ENCODE measurements at regions not wholly inside any gene's neighbourhood (a gene's known extent, or its start where the extent isn't known, plus 50 kb on each side); places are given as distances from the start of the nearest gene placed in this dataset.

DNA sequence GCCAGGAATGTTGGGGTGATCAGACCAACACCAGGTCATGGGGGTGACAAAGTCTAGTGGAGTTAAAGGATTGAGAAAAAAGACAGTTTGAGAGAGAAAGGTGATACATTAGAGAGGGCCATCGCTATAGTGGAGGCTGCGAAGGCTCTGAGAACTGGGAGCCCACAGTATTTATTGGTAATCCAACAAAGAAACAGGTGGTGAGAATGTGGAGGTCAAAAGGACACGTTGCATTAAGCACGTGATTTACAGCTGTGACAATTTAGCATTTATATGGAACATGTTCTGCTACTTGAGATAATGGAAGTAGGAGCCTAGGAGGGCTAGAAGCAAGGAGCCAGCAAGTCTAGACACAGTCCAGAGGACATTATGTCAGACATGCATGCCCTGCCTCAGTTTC is 2086.5 kb upstream of the C9orf72 start:
- H3K4me3 ChIP-seq (ENCODE audit: low read depth, low read length), result no peak overlapping the region
- TF ChIP-seq, protein P1, sequence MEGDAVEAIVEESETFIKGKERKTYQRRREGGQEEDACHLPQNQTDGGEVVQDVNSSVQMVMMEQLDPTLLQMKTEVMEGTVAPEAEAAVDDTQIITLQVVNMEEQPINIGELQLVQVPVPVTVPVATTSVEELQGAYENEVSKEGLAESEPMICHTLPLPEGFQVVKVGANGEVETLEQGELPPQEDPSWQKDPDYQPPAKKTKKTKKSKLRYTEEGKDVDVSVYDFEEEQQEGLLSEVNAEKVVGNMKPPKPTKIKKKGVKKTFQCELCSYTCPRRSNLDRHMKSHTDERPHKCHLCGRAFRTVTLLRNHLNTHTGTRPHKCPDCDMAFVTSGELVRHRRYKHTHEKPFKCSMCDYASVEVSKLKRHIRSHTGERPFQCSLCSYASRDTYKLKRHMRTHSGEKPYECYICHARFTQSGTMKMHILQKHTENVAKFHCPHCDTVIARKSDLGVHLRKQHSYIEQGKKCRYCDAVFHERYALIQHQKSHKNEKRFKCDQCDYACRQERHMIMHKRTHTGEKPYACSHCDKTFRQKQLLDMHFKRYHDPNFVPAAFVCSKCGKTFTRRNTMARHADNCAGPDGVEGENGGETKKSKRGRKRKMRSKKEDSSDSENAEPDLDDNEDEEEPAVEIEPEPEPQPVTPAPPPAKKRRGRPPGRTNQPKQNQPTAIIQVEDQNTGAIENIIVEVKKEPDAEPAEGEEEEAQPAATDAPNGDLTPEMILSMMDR (IDR thresholded peaks at IDR 0.05; ENCODE audit: low read depth, low read length), result no peak

DNA sequence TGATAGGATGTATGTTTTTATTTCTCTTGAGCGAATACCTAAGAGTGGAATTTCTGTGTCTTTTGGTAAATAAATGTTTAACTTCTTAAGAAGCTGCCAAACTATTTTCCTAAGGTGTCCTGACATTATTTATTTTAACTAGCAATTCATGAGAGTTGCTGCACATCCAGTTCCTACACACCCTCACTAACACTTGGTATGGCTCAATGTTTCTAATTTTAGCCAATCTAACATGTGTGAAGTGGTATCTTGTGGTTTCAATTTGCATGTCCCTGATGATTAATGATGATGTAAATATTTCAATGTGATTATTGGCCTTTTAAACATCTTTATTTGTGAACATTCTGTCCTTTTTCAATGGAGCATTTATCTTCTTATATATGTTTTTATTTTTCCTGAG is 2095.5 kb upstream of the C9orf72 start:
- TF ChIP-seq, protein P1 (IDR thresholded peaks at IDR 0.05; ENCODE audit: low read depth, low read length), result no peak
- no peak overlapping the region for H3K4me3 ChIP-seq (ENCODE audit: low read depth, low read length)

DNA sequence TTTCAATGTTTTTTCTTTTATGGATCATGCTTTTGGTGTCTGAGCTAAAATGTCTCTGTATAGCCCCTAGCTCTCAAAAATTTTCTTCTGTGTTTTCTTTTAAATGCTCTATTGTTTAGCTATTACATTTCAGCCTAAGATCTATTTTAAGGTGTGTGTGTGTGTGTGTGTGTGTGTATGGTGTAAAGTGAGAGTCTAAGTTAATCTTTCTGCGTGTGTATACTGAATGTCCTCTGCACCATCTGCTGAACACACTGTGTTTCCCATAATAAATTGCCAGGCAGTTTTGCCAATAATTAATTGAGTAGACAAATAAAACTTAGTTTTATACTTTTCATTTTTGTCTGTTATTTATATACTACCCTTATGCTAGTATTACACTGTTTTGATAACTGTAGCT is 2096.3 kb upstream of the C9orf72 start:
- TF ChIP-seq, protein P1 (IDR thresholded peaks at IDR 0.05; ENCODE audit: low read depth, low read length), result no peak
- no peak overlapping the region for H3K4me3 ChIP-seq (ENCODE audit: low read depth, low read length)

DNA sequence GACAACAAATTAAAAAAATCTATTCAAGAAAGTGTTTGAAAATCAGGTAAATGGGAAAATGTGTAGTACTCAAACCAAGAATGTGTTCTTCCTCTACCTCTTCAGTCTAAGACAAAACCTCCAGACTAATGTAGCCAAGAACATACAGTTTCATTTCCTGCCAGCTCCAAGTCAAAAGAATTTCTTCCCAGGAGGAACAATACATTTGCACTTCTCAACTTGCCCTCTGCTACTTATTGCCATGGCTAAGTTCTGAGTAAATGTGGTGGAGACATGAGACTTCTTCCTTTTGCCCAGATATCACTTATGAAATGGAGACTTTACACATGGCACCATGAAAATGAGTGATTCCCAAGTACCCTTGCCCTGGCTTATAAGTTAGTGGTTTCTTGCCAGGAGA is 2112.2 kb upstream of the C9orf72 start:
- TF ChIP-seq, protein P1 (IDR thresholded peaks at IDR 0.05; ENCODE audit: low read depth, low read length), result no peak
- H3K4me3 ChIP-seq (ENCODE audit: low read depth, low read length), result no peak overlapping the region

DNA sequence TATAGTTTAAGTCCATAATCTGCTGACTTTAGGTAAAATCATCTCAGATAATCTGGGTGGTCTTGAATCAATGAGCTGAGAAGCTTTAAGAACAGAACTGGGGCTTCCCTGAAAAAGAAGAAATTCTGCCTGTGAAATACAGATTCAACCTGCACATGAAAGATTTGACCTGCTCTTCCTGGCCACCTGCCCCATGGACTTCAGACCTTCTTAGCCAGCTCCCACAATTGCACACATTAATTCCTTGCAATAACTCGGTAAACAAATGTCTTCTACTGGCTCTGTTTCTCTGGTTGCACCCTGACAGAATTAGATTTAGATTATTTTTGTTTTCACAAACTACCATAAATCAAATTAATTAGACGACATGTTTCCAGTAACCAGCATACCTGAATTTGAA is 2117.9 kb upstream of the C9orf72 start:
- TF ChIP-seq, protein P1 (IDR thresholded peaks at IDR 0.05; ENCODE audit: low read depth, low read length), result no peak

DNA sequence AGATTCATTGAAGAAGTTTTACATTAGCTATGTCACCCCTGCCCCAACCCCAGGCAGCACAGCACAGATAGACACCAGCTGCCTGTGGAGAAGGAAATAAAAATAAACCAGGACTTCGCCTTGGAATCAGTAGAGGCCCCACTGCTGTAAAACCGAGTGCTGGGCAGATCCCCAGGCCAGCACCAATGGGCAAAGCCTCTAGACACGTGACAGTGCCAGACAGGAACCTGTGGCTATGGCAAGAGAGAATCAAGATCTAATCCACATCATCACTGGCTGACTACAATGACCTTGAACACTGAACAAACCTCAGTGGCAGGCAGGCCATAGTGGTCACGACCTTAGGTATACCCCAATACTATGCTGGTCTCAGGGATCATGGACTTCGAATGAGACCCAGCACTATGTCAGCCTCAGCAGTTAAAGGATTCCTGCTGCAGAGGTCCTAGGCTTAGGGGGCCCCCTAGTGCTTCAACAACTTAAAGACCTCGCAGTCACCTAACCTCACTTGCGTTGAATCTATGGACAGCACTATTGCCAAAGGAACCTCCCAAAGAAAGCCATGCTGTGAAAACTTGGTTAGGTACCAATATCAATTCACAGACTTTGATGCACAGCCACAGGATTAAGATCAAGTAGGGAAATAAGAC is 2118.6 kb upstream of the C9orf72 start:
- H3K4me3 ChIP-seq (ENCODE audit: low read depth, low read length), result no peak overlapping the region
- TF ChIP-seq, protein P1 (IDR thresholded peaks at IDR 0.05; ENCODE audit: low read depth, low read length), result no peak

More for the DNA sequence above, 2117.9 kb upstream of the C9orf72 start:
- H3K4me3 ChIP-seq (ENCODE audit: low read depth, low read length), result no peak overlapping the region

DNA sequence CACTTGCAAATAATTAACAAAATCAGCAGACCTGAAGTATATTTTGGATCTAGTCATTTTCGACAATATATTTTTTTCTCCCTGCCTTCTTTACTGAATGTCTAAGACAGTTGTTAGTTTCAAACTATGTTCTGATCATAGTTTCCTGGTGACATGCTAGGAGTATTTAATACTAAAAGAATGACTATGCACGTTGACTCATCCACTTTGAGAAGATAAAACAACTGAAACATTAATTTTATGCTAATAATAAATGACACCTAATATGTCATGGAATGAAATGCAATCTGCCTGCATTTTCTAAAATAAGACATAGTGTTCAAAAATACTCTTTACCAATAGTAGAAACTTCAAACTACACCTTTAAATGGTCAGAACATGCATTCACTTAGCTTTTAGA is 2123.7 kb upstream of the C9orf72 start:
- H3K4me3 ChIP-seq (ENCODE audit: low read depth, low read length), result no peak overlapping the region
- TF ChIP-seq, protein P1 (IDR thresholded peaks at IDR 0.05; ENCODE audit: low read depth, low read length), result no peak

Data from WI38 (cell line).